ENCODE measurements at regions not wholly inside any gene's neighbourhood (a gene's known extent, or its start where the extent isn't known, plus 50 kb on each side); places are given as distances from the start of the nearest gene placed in this dataset.
A peak's percentile ranks its signal among the peaks of the same experiment; 100 is the strongest.

DNA sequence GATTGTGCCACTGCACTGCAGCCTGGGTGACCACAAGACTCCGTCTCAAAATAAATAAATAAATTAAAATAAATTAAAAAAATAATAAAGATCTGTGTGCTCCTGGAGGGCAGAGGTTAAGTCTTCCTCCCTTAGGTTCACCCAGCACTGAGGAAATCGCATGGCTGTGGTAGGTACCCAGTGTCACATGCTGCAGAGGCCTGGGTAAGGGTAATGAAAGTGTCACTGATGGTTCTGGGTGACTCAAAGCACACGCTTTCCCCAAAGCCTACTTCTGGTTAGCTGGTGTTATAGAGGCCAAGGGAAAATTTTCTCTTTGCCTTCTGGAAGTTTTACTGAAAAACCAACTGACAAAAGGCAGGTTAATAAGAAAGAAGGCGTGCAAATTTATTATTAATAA, 88.8 kb upstream of the ITGB1 start:
- H3K27me3 ChIP-seq (ENCODE audit: control insufficient read depth in 2 of 2, insufficient read depth in 2 of 2, low read length in 2 of 2), result no peaks in the 10 kb centered on the region
- H3K27ac ChIP-seq (ENCODE audit: low read depth in 1 of 2, low read length in 2 of 2), result no peak overlapping the region
- H3K36me3 ChIP-seq (replicated peaks in 1 of 2; ENCODE audit: control insufficient read depth in 1 of 2, insufficient read depth in 2 of 2, low read length in 2 of 2), result no peaks in the 10 kb centered on the region
- WGBS (ENCODE audit: insufficient coverage), result no CpG with 5 or more reads among the region's 4 CpGs
- no peak overlapping the region for H3K9ac ChIP-seq (ENCODE audit: insufficient read depth, low read length, poor library complexity, severe bottlenecking)
- intact Hi-C loops (cut with micrococcal nuclease), result no loop called here
- H3K27me3 Mint-ChIP-seq (ENCODE audit: low read depth in 3 of 3), result peaks cover 0 to 3% (median 3%) of the 10 kb centered on the region in 3 donors
- no peak overlapping the region for H3K4me2 ChIP-seq (replicated peaks; ENCODE audit: extremely low read depth, low read length, poor library complexity, severe bottlenecking)
- DNase-seq, result no peak
- TF ChIP-seq, protein P1, sequence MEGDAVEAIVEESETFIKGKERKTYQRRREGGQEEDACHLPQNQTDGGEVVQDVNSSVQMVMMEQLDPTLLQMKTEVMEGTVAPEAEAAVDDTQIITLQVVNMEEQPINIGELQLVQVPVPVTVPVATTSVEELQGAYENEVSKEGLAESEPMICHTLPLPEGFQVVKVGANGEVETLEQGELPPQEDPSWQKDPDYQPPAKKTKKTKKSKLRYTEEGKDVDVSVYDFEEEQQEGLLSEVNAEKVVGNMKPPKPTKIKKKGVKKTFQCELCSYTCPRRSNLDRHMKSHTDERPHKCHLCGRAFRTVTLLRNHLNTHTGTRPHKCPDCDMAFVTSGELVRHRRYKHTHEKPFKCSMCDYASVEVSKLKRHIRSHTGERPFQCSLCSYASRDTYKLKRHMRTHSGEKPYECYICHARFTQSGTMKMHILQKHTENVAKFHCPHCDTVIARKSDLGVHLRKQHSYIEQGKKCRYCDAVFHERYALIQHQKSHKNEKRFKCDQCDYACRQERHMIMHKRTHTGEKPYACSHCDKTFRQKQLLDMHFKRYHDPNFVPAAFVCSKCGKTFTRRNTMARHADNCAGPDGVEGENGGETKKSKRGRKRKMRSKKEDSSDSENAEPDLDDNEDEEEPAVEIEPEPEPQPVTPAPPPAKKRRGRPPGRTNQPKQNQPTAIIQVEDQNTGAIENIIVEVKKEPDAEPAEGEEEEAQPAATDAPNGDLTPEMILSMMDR (IDR thresholded peaks at IDR 0.05), result no peak
- H3K9me3 Mint-ChIP-seq, result peaks cover 2 to 9% (median 5%) of the 10 kb centered on the region in 7 donors
- H3K9me3 ChIP-seq (replicated peaks in 1 of 2; ENCODE audit: control insufficient read depth in 1 of 2, insufficient read depth in 1 of 2, low read length in 2 of 2), result no peaks in the 10 kb centered on the region
- H3K4me3 Mint-ChIP-seq, result no peak overlapping the region
- H3K36me3 Mint-ChIP-seq, result no peaks in the 10 kb centered on the region
- no peaks in the 10 kb centered on the region for H3K4me1 Mint-ChIP-seq
- H2AFZ ChIP-seq (ENCODE audit: insufficient read depth, low read depth, low read length, poor library complexity, severe bottlenecking), result no peak overlapping the region
- no peaks in the 10 kb centered on the region for H3K4me1 ChIP-seq (ENCODE audit: control insufficient read depth in 1 of 2, insufficient read depth in 2 of 2, low read length in 2 of 2)
- no peaks in the 10 kb centered on the region for H4K20me1 ChIP-seq (ENCODE audit: insufficient read depth, low read length)
- H3K4me3 ChIP-seq (replicated peaks in 1 of 3; ENCODE audit: low read depth in 2 of 3, low read length in 3 of 3), result no peak overlapping the region
- H3K79me2 ChIP-seq (ENCODE audit: insufficient read depth, low read length), result no peaks in the 10 kb centered on the region
- peak overlapping the region in 1 of 7 donors; percentile 45 for H3K27ac Mint-ChIP-seq

DNA sequence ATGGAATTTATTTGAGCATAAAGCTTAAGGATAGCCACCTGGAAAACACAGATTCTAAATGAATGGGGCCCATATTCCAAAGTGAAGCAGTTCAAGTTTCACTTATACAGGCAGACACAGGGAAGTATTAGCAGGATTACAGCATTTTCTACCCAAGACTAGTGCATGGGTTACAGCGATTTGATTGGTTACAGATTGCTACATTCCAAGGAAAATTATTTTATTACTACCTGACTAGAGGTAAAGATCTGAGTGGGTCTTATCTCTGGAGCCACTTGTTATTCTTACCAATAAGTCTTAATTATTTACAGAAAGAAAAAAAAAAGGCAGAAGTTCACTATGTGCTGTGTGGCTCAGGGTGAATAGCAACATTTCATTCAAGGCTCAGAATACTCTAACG, 87.4 kb upstream of the ITGB1 start:
- Mint-ChIP-seq H3K27ac (no peak overlapping the region), H3K4me3 (no peak overlapping the region), H3K36me3 (no peaks in the 10 kb centered on the region), H3K9me3 (peaks cover 2 to 9% (median 5%) of the 10 kb centered on the region in 7 donors), H3K27me3 (ENCODE audit: low read depth in 3 of 3) (peaks cover 0 to 3% (median 3%) of the 10 kb centered on the region in 3 donors), H3K4me1 (no peaks in the 10 kb centered on the region)
- Histone ChIP-seq H3K27me3 (ENCODE audit: control insufficient read depth in 2 of 2, insufficient read depth in 2 of 2, low read length in 2 of 2) (no peaks in the 10 kb centered on the region), H3K4me2 (replicated peaks; ENCODE audit: extremely low read depth, low read length, poor library complexity, severe bottlenecking) (no peak overlapping the region), H2AFZ (ENCODE audit: insufficient read depth, low read depth, low read length, poor library complexity, severe bottlenecking) (no peak overlapping the region), H3K36me3 (replicated peaks in 1 of 2; ENCODE audit: control insufficient read depth in 1 of 2, insufficient read depth in 2 of 2, low read length in 2 of 2) (no peaks in the 10 kb centered on the region), H4K20me1 (ENCODE audit: insufficient read depth, low read length) (no peaks in the 10 kb centered on the region), H3K9ac (ENCODE audit: insufficient read depth, low read length, poor library complexity, severe bottlenecking) (no peak overlapping the region), H3K27ac (ENCODE audit: low read depth in 1 of 2, low read length in 2 of 2) (no peak overlapping the region), H3K9me3 (replicated peaks in 1 of 2; ENCODE audit: control insufficient read depth in 1 of 2, insufficient read depth in 1 of 2, low read length in 2 of 2) (no peaks in the 10 kb centered on the region), H3K79me2 (ENCODE audit: insufficient read depth, low read length) (no peaks in the 10 kb centered on the region), H3K4me1 (ENCODE audit: control insufficient read depth in 1 of 2, insufficient read depth in 2 of 2, low read length in 2 of 2) (no peaks in the 10 kb centered on the region), H3K4me3 (replicated peaks in 1 of 3; ENCODE audit: low read depth in 2 of 3, low read length in 3 of 3) (no peak overlapping the region)
- 100% methylated on average over 1 of the region's 2 CpGs for WGBS (ENCODE audit: insufficient coverage)
- intact Hi-C loops (cut with micrococcal nuclease), result no loop called here
- DNase-seq, result no peak
- TF ChIP-seq, protein P1 (IDR thresholded peaks at IDR 0.05), result no peak

Measured in CD14-positive monocyte (primary cell).